SU-DHL-6 (cell line): ENCODE measurements at regions not wholly inside any gene's neighbourhood (a gene's known extent, or its start where the extent isn't known, plus 50 kb on each side); places are given as distances from the start of the nearest gene placed in this dataset.

Experiments used
- H2AFZ ChIP-seq: fragments of 200-600 bp; sonication (generic); 2 replicates; pipeline ENCODE4 v1.6.1; 2014; ENCODE audit warnings: low read depth, mild to moderate bottlenecking, moderate library complexity, mixed read lengths, antibody characterized with exemption, low read length; ENCODE audit not compliant: severe bottlenecking
- H3F3A ChIP-seq: fragments of 200-600 bp; shearing (Covaris generic); 2 replicates; pipeline ENCODE4 v1.6.0; 2016; ENCODE audit warnings: antibody characterized with exemption, mild to moderate bottlenecking; ENCODE audit not compliant: insufficient read depth
- H3K27ac ChIP-seq: fragments of 200-600 bp; sonication (generic); 2 replicates; pipeline ENCODE4 v1.5.1; 2016; ENCODE audit warnings: low read depth, mild to moderate bottlenecking, low read length, moderate library complexity, mixed read lengths
- H3K27me3 ChIP-seq: fragments of 200-600 bp; sonication (generic), shearing (Covaris generic); 2 replicates; pipeline ENCODE4 v1.6.0; 2014; ENCODE audit warnings: mild to moderate bottlenecking, low read length
- H3K36me3 ChIP-seq: fragments of 200-600 bp; sonication (generic); 2 replicates; pipeline ENCODE4 v1.6.1; 2014; ENCODE audit warnings: mild to moderate bottlenecking, low read length, mixed read lengths
- H3K4me2 ChIP-seq: fragments of 300-600, 200-600 bp; shearing (Covaris generic), sonication (generic); 2 replicates; pipeline ENCODE4 v1.6.0; 2014; ENCODE audit warnings: low read length, low read depth, mild to moderate bottlenecking; ENCODE audit not compliant: poor library complexity, severe bottlenecking
- H3K4me3 ChIP-seq: fragments of 200-600 bp; sonication (generic); 2 replicates; pipeline ENCODE4 v1.5.1; 2014; ENCODE audit warnings: antibody characterized with exemption, low read length, mild to moderate bottlenecking, mixed read lengths; ENCODE audit not compliant: insufficient read depth, poor library complexity, severe bottlenecking
- H3K79me2 ChIP-seq: fragments of 200-600 bp; sonication (generic); 2 replicates; pipeline ENCODE4 v1.6.1; 2014; ENCODE audit warnings: mild to moderate bottlenecking, low read length, moderate library complexity; ENCODE audit not compliant: insufficient read depth
- H3K9ac ChIP-seq: fragments of 200-600 bp; sonication (generic); 2 replicates; pipeline ENCODE4 v1.7.0; 2014; ENCODE audit warnings: mild to moderate bottlenecking, low read length
- H3K9me2 ChIP-seq: fragments of 200-600 bp; sonication (generic); replicated peaks from 2 replicates; pipeline ENCODE4 v1.6.1; 2014; ENCODE audit warnings: low read length; ENCODE audit not compliant: insufficient read depth
- H3K9me3 ChIP-seq: fragments of 200-600 bp; sonication (generic); 2 replicates; pipeline ENCODE4 v1.6.1; 2014; ENCODE audit warnings: low read length, mixed read lengths; ENCODE audit not compliant: insufficient read depth
- H4K20me1 ChIP-seq: fragments of 200-600 bp; sonication (generic); 2 replicates; pipeline ENCODE4 v1.6.1; 2014; ENCODE audit warnings: low read depth, mild to moderate bottlenecking, antibody characterized with exemption, low read length, moderate library complexity, mixed read lengths
- EZH2phosphoT487 ChIP-seq: fragments of 200-600 bp; sonication (generic), shearing (Covaris generic); conservative IDR thresholded peaks from 2 replicates; pipeline ENCODE4 v1.6.1; 2018; ENCODE audit warnings: mild to moderate bottlenecking, antibody characterized with exemption, low read length, moderate library complexity, mixed read lengths
- TF ChIP-seq, protein P1 (sequence below): fragments of 200-600 bp; sonication (generic); IDR thresholded peaks from one replicate; pipeline ENCODE4 v1.5.1; 2017; ENCODE audit warnings: antibody characterized with exemption, mild to moderate bottlenecking, low read length, moderate library complexity; ENCODE audit not compliant: insufficient read depth, poor library complexity, severe bottlenecking

DNA sequence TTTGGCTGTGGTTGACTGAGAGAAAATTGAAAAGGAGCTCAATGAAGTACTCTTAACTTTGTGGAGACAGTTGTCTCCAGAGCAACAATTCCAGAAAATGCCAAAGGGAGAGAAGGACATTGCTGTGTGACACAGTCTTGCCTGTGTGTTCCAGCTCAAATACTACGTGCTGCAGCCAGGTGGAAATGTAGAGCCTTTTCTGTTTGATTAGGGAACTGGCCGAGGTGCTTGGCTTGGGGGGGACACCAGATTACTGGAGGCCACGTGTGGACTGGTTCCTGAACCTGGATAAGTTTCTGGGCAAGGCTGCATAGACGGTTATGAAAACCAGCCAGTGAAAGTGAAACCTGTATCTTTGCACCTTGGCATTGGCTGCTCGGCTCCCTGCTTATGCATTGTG lies 217.9 kb downstream of the CTH start:
- no peaks in the 10 kb centered on the region for H4K20me1 ChIP-seq
- TF ChIP-seq, protein P1, sequence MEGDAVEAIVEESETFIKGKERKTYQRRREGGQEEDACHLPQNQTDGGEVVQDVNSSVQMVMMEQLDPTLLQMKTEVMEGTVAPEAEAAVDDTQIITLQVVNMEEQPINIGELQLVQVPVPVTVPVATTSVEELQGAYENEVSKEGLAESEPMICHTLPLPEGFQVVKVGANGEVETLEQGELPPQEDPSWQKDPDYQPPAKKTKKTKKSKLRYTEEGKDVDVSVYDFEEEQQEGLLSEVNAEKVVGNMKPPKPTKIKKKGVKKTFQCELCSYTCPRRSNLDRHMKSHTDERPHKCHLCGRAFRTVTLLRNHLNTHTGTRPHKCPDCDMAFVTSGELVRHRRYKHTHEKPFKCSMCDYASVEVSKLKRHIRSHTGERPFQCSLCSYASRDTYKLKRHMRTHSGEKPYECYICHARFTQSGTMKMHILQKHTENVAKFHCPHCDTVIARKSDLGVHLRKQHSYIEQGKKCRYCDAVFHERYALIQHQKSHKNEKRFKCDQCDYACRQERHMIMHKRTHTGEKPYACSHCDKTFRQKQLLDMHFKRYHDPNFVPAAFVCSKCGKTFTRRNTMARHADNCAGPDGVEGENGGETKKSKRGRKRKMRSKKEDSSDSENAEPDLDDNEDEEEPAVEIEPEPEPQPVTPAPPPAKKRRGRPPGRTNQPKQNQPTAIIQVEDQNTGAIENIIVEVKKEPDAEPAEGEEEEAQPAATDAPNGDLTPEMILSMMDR = no peak
- TF ChIP-seq EZH2phosphoT487 = no peak
- no peaks in the 10 kb centered on the region for H3K36me3 ChIP-seq
- no peak overlapping the region for H3K4me3 ChIP-seq
- no peaks in the 10 kb centered on the region for H3K9me3 ChIP-seq
- H3K4me2 ChIP-seq = no peak overlapping the region
- no peaks in the 10 kb centered on the region for H3F3A ChIP-seq
- no peaks in the 10 kb centered on the region for H3K79me2 ChIP-seq
- H3K9ac ChIP-seq = no peak overlapping the region
- no peaks in the 10 kb centered on the region for H3K9me2 ChIP-seq
- no peak overlapping the region for H2AFZ ChIP-seq
- H3K27me3 ChIP-seq = no peaks in the 10 kb centered on the region
- no peak overlapping the region for H3K27ac ChIP-seq

DNA sequence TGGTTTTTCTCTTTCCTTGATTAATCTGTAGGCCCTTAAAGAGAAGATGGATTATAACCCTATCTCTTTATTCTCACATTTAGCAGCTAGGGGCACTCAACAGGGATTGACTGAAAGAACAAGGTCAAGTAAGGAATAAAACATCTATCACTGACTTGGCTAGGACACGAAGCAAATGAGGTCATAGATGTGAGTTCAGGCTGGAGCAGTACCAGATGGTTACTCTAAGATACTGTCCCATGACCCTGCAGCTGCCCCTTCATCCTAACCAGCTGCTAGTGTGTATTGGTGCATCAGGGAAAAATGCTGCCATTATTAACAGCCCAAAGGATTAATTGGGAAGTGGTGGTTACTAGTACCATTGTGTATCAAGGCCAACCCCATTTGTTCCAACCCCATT lies 221.9 kb downstream of the CTH start:
- Histone ChIP-seq H3K4me3 (no peak overlapping the region), H3F3A (no peaks in the 10 kb centered on the region), H3K27ac (no peak overlapping the region), H3K36me3 (no peaks in the 10 kb centered on the region), H3K4me2 (no peak overlapping the region), H3K9me3 (no peaks in the 10 kb centered on the region), H3K79me2 (no peaks in the 10 kb centered on the region), H4K20me1 (no peaks in the 10 kb centered on the region), H2AFZ (no peak overlapping the region), H3K27me3 (no peaks in the 10 kb centered on the region), H3K9me2 (no peaks in the 10 kb centered on the region), H3K9ac (no peak overlapping the region)
- TF ChIP-seq EZH2phosphoT487 = no peak
- TF ChIP-seq, protein P1 = no peak

DNA sequence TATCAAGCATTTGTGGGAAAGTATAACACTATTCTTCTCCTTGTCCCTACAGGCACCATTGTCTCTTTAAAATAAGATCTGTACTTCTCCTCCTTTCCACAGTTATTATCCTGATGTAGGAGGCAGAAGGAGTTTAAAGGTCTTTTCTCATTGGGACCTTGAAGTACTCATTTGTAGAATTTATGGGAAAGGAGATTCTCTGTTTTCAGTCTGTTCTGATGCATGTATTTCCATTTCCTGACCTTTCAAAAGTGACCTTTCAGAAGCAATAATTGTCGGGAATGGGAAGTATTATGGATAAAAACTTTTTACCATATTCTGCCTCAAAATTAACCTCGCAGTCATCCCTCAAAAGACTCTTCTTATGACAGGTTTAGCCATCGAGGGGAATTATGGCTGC lies 224.8 kb downstream of the CTH start:
- Histone ChIP-seq H3K9me2 (no peaks in the 10 kb centered on the region), H3K36me3 (no peaks in the 10 kb centered on the region), H3K79me2 (no peaks in the 10 kb centered on the region), H3K9me3 (no peaks in the 10 kb centered on the region), H3K4me3 (no peak overlapping the region), H3F3A (no peaks in the 10 kb centered on the region), H3K4me2 (no peak overlapping the region), H3K9ac (no peak overlapping the region), H4K20me1 (no peaks in the 10 kb centered on the region), H3K27ac (no peak overlapping the region), H2AFZ (no peak overlapping the region), H3K27me3 (no peaks in the 10 kb centered on the region)
- TF ChIP-seq, protein P1 = no peak
- TF ChIP-seq EZH2phosphoT487 = no peak

DNA sequence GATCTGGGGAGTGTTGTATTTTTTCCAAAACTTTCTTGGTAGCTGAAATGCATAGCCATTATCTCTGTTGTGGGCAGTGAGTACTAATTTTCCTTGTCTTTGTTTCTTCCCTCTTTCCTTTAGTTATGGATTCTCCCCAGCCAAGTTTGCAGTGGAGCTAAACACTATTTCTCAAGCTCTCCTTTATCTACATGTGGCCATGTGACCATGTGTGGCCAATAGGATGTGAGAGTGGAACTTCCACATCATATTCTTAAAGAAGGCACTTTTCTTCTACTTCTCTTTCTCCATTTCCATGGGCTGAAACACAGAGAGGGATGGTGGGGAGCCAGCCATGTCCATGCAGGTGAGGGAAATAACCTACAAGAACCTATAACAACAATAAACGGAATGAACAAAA lies 230.8 kb downstream of the CTH start:
- Histone ChIP-seq H2AFZ (no peak overlapping the region), H3K27ac (no peak overlapping the region)
- TF ChIP-seq, protein P1 = no peak
- no peak for TF ChIP-seq EZH2phosphoT487

More for the DNA sequence above, 230.8 kb downstream of the CTH start:
- no peaks in the 10 kb centered on the region for H4K20me1 ChIP-seq
- no peak overlapping the region for H3K4me2 ChIP-seq
- H3K9me2 ChIP-seq = no peaks in the 10 kb centered on the region
- no peaks in the 10 kb centered on the region for H3K36me3 ChIP-seq
- H3K4me3 ChIP-seq = no peak overlapping the region
- no peaks in the 10 kb centered on the region for H3F3A ChIP-seq
- H3K27me3 ChIP-seq = no peaks in the 10 kb centered on the region
- H3K79me2 ChIP-seq = no peaks in the 10 kb centered on the region
- H3K9me3 ChIP-seq = no peaks in the 10 kb centered on the region
- no peak overlapping the region for H3K9ac ChIP-seq
